ENCODE measurements at regions not wholly inside any gene's neighbourhood (a gene's known extent, or its start where the extent isn't known, plus 50 kb on each side); places are given as distances from the start of the nearest gene placed in this dataset.

DNA sequence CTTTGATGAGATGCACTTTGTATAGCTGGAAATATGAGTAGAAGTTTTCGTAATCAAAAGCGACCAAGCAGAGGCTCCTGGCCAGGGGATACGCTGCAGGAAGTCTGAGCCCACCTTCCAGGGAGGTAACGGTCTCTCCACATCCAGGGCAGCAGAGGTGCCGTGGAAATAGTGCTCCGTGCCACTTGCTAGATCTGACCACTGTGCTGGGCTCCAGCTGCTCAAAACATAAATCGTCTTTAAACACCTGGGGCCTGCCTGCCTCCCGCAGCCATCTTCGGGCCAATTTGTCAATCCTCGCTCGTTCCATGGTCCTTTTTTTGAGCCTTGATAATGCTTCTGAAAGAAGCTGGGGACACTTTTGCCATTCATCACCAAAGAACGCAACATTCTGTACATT lies 445.0 kb downstream of the ZNF536 start:
- TF ChIP-seq POLR2A (IDR thresholded peaks at IDR 0.05) (no peak), POLR2AphosphoS5 (IDR thresholded peaks at IDR 0.05) (no peak)
- TF ChIP-seq, protein P1, sequence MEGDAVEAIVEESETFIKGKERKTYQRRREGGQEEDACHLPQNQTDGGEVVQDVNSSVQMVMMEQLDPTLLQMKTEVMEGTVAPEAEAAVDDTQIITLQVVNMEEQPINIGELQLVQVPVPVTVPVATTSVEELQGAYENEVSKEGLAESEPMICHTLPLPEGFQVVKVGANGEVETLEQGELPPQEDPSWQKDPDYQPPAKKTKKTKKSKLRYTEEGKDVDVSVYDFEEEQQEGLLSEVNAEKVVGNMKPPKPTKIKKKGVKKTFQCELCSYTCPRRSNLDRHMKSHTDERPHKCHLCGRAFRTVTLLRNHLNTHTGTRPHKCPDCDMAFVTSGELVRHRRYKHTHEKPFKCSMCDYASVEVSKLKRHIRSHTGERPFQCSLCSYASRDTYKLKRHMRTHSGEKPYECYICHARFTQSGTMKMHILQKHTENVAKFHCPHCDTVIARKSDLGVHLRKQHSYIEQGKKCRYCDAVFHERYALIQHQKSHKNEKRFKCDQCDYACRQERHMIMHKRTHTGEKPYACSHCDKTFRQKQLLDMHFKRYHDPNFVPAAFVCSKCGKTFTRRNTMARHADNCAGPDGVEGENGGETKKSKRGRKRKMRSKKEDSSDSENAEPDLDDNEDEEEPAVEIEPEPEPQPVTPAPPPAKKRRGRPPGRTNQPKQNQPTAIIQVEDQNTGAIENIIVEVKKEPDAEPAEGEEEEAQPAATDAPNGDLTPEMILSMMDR (IDR thresholded peaks at IDR 0.05), result no peak

Measured in prostate gland (tissue), 2 donors.